Smooth muscle cell (in vitro differentiated cells): ENCODE measurements at regions not wholly inside any gene's neighbourhood (a gene's known extent, or its start where the extent isn't known, plus 50 kb on each side); places are given as distances from the start of the nearest gene placed in this dataset.

Source experiments
- DNase-seq: peaks from one replicate; lab custom pipeline; 2025; ENCODE audit not compliant: unreplicated experiment; lab: John Stamatoyannopoulos, UW
- H2AFZ ChIP-seq: fragments of 200-600 bp; sonication (generic); 2 replicates; pipeline ENCODE4 v1.6.0; 2016; ENCODE audit warnings: antibody characterized with exemption, low read depth, mild to moderate bottlenecking
- H3F3A ChIP-seq: fragments of 200-600 bp; sonication (generic); 2 replicates; pipeline ENCODE4 v1.6.0; 2017; ENCODE audit warnings: antibody characterized with exemption, low read depth
- H3K27ac ChIP-seq: fragments of 200-600 bp; sonication (generic); 2 replicates; pipeline ENCODE4 v1.5.1; 2016; ENCODE audit warnings: low read depth, mild to moderate bottlenecking
- H3K27me3 ChIP-seq: fragments of 200-600 bp; sonication (generic); 2 replicates; pipeline ENCODE4 v1.6.1; 2016; ENCODE audit warnings: low read depth, mild to moderate bottlenecking
- H3K36me3 ChIP-seq: fragments of 200-600 bp; sonication (generic); 2 replicates; pipeline ENCODE4 v1.5.1; 2016; ENCODE audit warnings: low read depth
- H3K4me1 ChIP-seq: fragments of 200-600 bp; sonication (generic); 2 replicates; pipeline ENCODE4 v1.5.1; 2016; ENCODE audit warnings: low read depth
- H3K4me2 ChIP-seq: fragments of 200-600 bp; sonication (generic); 2 replicates; pipeline ENCODE4 v1.6.0; 2016; ENCODE audit warnings: mild to moderate bottlenecking
- H3K4me3 ChIP-seq: fragments of 200-600 bp; sonication (generic); 2 replicates; pipeline ENCODE4 v1.5.1; 2016; ENCODE audit warnings: mild to moderate bottlenecking
- H3K79me2 ChIP-seq: fragments of 200-600 bp; sonication (generic); 2 replicates; pipeline ENCODE4 v1.6.0; 2016; ENCODE audit warnings: low read depth, mild to moderate bottlenecking
- H3K9ac ChIP-seq: fragments of 200-600 bp; sonication (generic); 2 replicates; pipeline ENCODE4 v1.6.0; 2016; ENCODE audit warnings: low read depth
- H3K9me3 ChIP-seq: fragments of 200-600 bp; sonication (generic); replicated peaks from 2 replicates; pipeline ENCODE4 v1.5.1; 2016; ENCODE audit warnings: low read depth
- H4K20me1 ChIP-seq: fragments of 200-600 bp; sonication (generic); 2 replicates; pipeline ENCODE4 v1.6.0; 2016; ENCODE audit warnings: low read depth
- CTCF ChIP-seq: fragments of 200-600 bp; sonication (generic); IDR thresholded peaks from 2 replicates; pipeline ENCODE4 v1.5.1; 2017; ENCODE audit warnings: borderline replicate concordance, mild to moderate bottlenecking, antibody characterized with exemption; ENCODE audit not compliant: insufficient read depth, poor library complexity, severe bottlenecking
- WGBS: methylation state at CpG from one replicate; pipeline ENCODE4 v1.1.7; 2016; ENCODE audit warnings: low lambda C conversion rate; 5-methylcytosine and 5-hydroxymethylcytosine counted together

DNA sequence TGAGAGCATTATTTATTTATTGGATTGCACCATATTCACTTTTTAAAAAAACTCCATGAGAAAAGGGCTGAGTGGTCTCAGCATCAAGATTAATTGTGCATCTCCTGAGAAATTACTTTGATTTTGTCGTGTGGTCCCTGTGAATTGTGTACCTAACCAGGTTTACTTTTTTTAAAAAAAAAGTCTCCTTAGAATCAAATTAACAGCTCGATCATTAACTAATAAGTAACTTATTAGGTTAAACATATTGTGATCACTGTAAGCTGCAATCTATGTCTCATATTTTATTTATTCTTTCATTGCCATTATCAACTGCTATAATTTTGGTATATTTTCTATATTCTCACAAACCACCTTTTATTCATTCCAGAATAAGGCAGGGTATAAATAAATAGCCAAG lies 318.2 kb downstream of the ADCYAP1 start:
- H3K36me3 ChIP-seq, result no peaks in the 10 kb centered on the region
- no peak overlapping the region for H2AFZ ChIP-seq
- no peak overlapping the region for H3K9ac ChIP-seq
- no peak for DNase-seq
- TF ChIP-seq CTCF, result no peak
- H3K79me2 ChIP-seq, result no peaks in the 10 kb centered on the region
- H3K4me1 ChIP-seq, result no peaks in the 10 kb centered on the region
- H3K4me2 ChIP-seq, result no peak overlapping the region
- 92% methylated on average over 2 of the region's 2 CpGs for WGBS
- no peaks in the 10 kb centered on the region for H3F3A ChIP-seq
- H3K27me3 ChIP-seq, result no peaks in the 10 kb centered on the region
- no peaks in the 10 kb centered on the region for H4K20me1 ChIP-seq
- H3K27ac ChIP-seq, result no peak overlapping the region
- no peaks in the 10 kb centered on the region for H3K9me3 ChIP-seq
- no peak overlapping the region for H3K4me3 ChIP-seq

GRCh38 chr18:1227025-1227424 lies 322.4 kb downstream of the ADCYAP1 start:
- Histone ChIP-seq H3K9ac (no peak overlapping the region), H3K36me3 (no peaks in the 10 kb centered on the region), H3K27me3 (no peaks in the 10 kb centered on the region), H4K20me1 (no peaks in the 10 kb centered on the region), H3F3A (no peaks in the 10 kb centered on the region), H3K79me2 (no peaks in the 10 kb centered on the region), H3K4me3 (no peak overlapping the region), H3K27ac (no peak overlapping the region), H3K9me3 (no peaks in the 10 kb centered on the region), H2AFZ (no peak overlapping the region), H3K4me1 (no peaks in the 10 kb centered on the region), H3K4me2 (no peak overlapping the region)
- DNase-seq, result no peak
- no peak for TF ChIP-seq CTCF
- WGBS, result 90% methylated on average over 4 of the region's 4 CpGs

- H3K9me3 ChIP-seq, result no peaks in the 10 kb centered on the region
- WGBS, result 92% methylated on average over 2 of the region's 2 CpGs
- H3K4me2 ChIP-seq, result no peak overlapping the region
- no peaks in the 10 kb centered on the region for H3K27me3 ChIP-seq
- no peaks in the 10 kb centered on the region for H3K36me3 ChIP-seq
- no peaks in the 10 kb centered on the region for H4K20me1 ChIP-seq
- H3K4me3 ChIP-seq, result no peak overlapping the region
- no peak for TF ChIP-seq CTCF
- H2AFZ ChIP-seq, result no peak overlapping the region
- H3K79me2 ChIP-seq, result no peaks in the 10 kb centered on the region
- DNase-seq, result no peak
- no peaks in the 10 kb centered on the region for H3K4me1 ChIP-seq
- H3K27ac ChIP-seq, result no peak overlapping the region
- no peaks in the 10 kb centered on the region for H3F3A ChIP-seq
- no peak overlapping the region for H3K9ac ChIP-seq
Measured at GRCh38 chr18:1229634-1230033, 325.0 kb downstream of the ADCYAP1 start.

DNA sequence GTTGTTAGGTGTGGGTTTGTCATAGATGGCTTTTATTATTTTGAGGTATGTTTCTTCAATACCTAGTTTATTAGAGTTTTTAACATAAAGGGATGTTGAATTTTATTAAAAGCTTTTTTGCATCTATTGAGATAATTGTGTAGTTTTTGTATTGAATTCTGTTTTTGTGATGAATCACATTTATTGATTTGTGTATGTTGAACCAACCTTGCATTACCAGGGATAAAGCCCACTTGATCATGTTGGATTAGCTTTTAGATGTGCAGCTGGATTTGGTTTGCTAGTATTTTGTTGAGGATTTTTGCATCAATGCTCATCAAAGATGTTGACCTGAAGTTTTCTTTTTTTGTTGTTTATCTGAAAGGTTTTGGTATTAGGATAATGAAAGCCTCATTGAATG lies 328.2 kb downstream of the ADCYAP1 start:
- no peaks in the 10 kb centered on the region for H3K27me3 ChIP-seq
- TF ChIP-seq CTCF, result no peak
- H2AFZ ChIP-seq, result no peak overlapping the region
- H3K27ac ChIP-seq, result no peak overlapping the region
- no peak overlapping the region for H3K4me3 ChIP-seq
- H3F3A ChIP-seq, result no peaks in the 10 kb centered on the region
- no peak for DNase-seq
- no peaks in the 10 kb centered on the region for H3K4me1 ChIP-seq
- H3K4me2 ChIP-seq, result no peak overlapping the region
- H4K20me1 ChIP-seq, result no peaks in the 10 kb centered on the region
- no peak overlapping the region for H3K9ac ChIP-seq
- no peaks in the 10 kb centered on the region for H3K9me3 ChIP-seq
- no peaks in the 10 kb centered on the region for H3K79me2 ChIP-seq
- no peaks in the 10 kb centered on the region for H3K36me3 ChIP-seq
